DMS53 treated with DMSO at 0.1 percent for 48 hours (cell line): ENCODE measurements at regions not wholly inside any gene's neighbourhood (a gene's known extent, or its start where the extent isn't known, plus 50 kb on each side); places are given as distances from the start of the nearest gene placed in this dataset.
"Not testable (repeated sequence)": the region's sequence is repeated elsewhere in the genome, so short reads cannot be mapped to it uniquely, and the experiment has no call there.

Experiments
- DNase-seq: peaks from one replicate; lab custom pipeline; 2025; ENCODE audit not compliant: unreplicated experiment; lab: John Stamatoyannopoulos, UW

- no peak for DNase-seq
Measured at GRCh38 chr14:89699071-89699470, 255.5 kb downstream of the EFCAB11 start.

- no peak for DNase-seq
Measured at GRCh38 chr14:89697281-89698060, 257.1 kb downstream of the EFCAB11 start.

- no peak for DNase-seq
Measured at GRCh38 chr14:89695846-89696245, 258.7 kb downstream of the EFCAB11 start.

GRCh38 chr14:89690139-89690538 is 264.4 kb downstream of the EFCAB11 start:
- DNase-seq: no peak

- not testable (repeated sequence) for DNase-seq
Measured at GRCh38 chr14:89689711-89690110, 264.8 kb downstream of the EFCAB11 start.

- DNase-seq: no peak
Measured at GRCh38 chr14:89688507-89689211, 265.9 kb downstream of the EFCAB11 start.

GRCh38 chr14:89687129-89687528 is 267.4 kb downstream of the EFCAB11 start:
- not testable (repeated sequence) for DNase-seq

- no peak for DNase-seq
Measured at GRCh38 chr14:89684139-89684538, 267.1 kb upstream of the FOXN3 start.

GRCh38 chr14:89681086-89682018 is 264.3 kb upstream of the FOXN3 start:
- no peak for DNase-seq

- DNase-seq: no peak
Measured at GRCh38 chr14:89680156-89680555, 263.1 kb upstream of the FOXN3 start.

GRCh38 chr14:89678768-89679167 is 261.7 kb upstream of the FOXN3 start:
- no peak for DNase-seq

- DNase-seq: no peak
Measured at GRCh38 chr14:89675590-89675989, 258.6 kb upstream of the FOXN3 start.

- no peak for DNase-seq
Measured at GRCh38 chr14:89674936-89675335, 257.9 kb upstream of the FOXN3 start.

GRCh38 chr14:89674240-89674639 is 257.2 kb upstream of the FOXN3 start:
- DNase-seq: no peak

GRCh38 chr14:89673512-89674225 is 256.6 kb upstream of the FOXN3 start:
- DNase-seq: no peak

- DNase-seq: no peak
Measured at GRCh38 chr14:89672636-89673511, 255.8 kb upstream of the FOXN3 start.

- no peak for DNase-seq
Measured at GRCh38 chr14:89669193-89669592, 252.2 kb upstream of the FOXN3 start.

- no peak for DNase-seq
Measured at GRCh38 chr14:89667983-89668382, 250.9 kb upstream of the FOXN3 start.

- not testable (repeated sequence) for DNase-seq
Measured at GRCh38 chr14:89665300-89666081, 248.5 kb upstream of the FOXN3 start.
